ENCODE measurements at regions not wholly inside any gene's neighbourhood (a gene's known extent, or its start where the extent isn't known, plus 50 kb on each side); places are given as distances from the start of the nearest gene placed in this dataset.

GRCh38 chr9:106772523-106773290 is 90.3 kb upstream of the ZNF462 start:
- TF ChIP-seq CTCF (IDR thresholded peaks at IDR 0.05) (no peak), JUN (CRISPR knock-in tag; IDR thresholded peaks at IDR 0.05) (no peak), NFE2L1 (CRISPR knock-in tag; IDR thresholded peaks at IDR 0.05) (no peak), ZNF121 (CRISPR knock-in tag; IDR thresholded peaks at IDR 0.05) (no peak), NFATC4 (CRISPR knock-in tag; IDR thresholded peaks at IDR 0.05) (no peak), MAX (CRISPR knock-in tag; IDR thresholded peaks at IDR 0.05) (no peak), FOXP1 (CRISPR knock-in tag; IDR thresholded peaks at IDR 0.05; ENCODE audit: borderline replicate concordance) (no peak), TCF7 (CRISPR knock-in tag; IDR thresholded peaks at IDR 0.05; ENCODE audit: low read depth) (no peak), NR2C2 (CRISPR knock-in tag; IDR thresholded peaks at IDR 0.05) (no peak)
- TF ChIP-seq, protein P1, sequence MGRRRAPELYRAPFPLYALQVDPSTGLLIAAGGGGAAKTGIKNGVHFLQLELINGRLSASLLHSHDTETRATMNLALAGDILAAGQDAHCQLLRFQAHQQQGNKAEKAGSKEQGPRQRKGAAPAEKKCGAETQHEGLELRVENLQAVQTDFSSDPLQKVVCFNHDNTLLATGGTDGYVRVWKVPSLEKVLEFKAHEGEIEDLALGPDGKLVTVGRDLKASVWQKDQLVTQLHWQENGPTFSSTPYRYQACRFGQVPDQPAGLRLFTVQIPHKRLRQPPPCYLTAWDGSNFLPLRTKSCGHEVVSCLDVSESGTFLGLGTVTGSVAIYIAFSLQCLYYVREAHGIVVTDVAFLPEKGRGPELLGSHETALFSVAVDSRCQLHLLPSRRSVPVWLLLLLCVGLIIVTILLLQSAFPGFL (CRISPR knock-in tag; IDR thresholded peaks at IDR 0.05; ENCODE audit: borderline replicate concordance): no peak

Measured in WTC11 (cell line).